Dermis microvascular lymphatic vessel endothelial cell (primary cell): ENCODE measurements at regions not wholly inside any gene's neighbourhood (a gene's known extent, or its start where the extent isn't known, plus 50 kb on each side); places are given as distances from the start of the nearest gene placed in this dataset.

Source experiments
- DNase-seq, 2 donors: peaks; one replicate each; pipeline versions ENCODE4 v3.0.0 to v3.0.0-alpha.2; 2010; ENCODE audit warnings: low read depth in 2 of 2

DNA sequence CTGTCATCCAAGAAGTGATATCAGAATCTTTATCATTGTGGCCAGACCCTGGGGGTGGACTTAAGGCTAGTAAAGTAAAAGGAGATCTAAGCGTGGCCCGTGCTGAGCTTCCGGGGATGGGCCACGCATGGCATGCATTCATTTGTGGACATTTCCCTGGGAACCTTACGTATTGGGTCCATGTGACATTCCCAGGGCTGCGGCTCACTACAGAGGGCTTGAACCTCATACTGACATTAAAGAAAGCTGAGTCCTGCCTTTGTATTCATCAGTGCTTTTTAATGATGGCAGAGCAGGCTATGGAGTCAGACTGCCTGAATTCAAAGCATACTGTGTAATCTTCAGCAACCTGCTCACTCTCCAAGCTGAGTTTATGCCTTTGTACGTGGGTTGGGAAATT, 152.2 kb upstream of the AFDN start:
- no peak for DNase-seq

DNA sequence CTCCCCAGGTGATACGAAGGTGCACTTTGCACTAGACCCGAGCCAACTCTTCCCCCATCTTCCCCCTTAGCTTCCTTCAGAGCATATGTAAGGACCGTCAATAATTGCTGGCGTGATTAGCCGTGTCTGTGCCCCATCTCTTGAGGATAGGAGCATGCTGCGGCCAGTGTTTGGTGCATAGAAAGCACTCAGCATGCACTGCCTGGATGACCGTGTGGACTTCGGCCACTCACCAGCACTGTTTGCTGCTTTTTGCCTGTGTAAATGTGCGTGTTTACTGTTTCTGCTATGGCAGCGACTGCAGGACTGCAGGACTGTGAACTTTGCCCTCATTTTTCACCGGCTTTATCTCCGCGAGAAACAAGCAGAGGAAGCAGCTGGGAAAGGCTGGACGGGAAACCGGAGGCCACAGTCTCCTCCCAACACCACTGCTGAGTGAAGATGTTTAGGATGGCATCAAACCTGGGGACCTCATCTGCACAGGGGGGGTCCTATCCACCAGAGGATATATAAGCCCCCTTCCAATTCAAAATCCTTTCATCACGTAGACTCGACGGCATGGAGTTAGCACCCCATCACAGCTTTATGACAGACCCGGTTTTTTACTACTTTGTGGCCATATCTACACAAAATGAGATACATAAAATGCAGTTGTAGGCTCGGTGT, 150.6 kb upstream of the AFDN start:
- peak; percentile 97 to 99 for DNase-seq

DNA sequence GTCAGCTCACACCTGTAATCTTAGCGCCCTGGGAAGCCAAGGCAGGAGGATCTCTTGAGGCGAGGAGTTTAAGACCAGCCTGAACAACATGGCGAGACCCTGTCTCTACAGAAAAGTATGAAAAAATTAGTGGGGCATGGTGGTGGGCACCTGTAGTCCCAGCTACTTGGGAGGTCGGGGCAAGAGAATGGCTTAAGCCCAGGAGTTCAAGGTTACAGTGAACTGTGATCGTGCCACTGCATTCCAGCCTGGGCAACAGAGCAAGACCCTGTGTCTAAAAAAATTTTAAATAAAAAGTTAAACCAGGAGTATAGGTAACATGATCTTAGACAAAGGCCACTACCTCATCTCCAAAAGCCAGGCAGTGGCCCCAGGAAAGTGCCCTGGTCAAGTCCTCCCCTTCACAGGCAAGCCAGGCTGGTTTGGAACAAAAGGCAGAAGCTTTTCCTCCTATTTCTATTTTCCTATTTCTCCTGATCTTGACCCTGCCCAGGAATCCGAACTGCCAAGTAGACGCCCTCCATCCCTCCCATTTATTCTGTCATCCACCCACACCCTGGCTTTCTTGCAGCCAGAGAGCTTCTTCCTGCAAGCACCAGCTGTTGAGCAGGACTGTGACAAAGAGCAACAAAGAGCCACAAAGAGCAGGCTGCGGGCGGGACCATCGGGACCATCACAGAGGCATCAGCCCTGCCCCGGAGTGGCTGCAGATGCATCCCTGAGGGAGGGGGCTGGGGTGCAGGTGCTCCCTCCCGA, 149.9 kb upstream of the AFDN start:
- peak in 1 of 2 donors; percentile 46 for DNase-seq

DNA sequence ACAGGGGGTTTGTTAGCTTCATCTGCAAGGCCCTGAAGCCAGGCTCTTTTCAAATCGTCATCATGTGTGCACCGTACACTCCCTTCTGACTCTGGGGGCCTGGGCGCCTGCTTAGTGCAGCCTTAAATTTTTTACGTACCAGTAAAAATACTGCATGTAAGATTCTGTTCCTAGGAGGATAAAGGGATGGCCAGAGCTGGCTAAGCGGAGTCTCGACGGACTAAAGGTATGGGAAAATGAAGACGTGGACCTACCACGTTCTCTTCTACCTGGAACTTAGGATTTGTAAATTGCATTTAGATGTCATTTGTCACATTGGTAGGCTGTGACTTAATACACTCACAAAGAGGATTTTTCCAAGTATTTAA, 149.3 kb upstream of the AFDN start:
- no peak for DNase-seq

DNA sequence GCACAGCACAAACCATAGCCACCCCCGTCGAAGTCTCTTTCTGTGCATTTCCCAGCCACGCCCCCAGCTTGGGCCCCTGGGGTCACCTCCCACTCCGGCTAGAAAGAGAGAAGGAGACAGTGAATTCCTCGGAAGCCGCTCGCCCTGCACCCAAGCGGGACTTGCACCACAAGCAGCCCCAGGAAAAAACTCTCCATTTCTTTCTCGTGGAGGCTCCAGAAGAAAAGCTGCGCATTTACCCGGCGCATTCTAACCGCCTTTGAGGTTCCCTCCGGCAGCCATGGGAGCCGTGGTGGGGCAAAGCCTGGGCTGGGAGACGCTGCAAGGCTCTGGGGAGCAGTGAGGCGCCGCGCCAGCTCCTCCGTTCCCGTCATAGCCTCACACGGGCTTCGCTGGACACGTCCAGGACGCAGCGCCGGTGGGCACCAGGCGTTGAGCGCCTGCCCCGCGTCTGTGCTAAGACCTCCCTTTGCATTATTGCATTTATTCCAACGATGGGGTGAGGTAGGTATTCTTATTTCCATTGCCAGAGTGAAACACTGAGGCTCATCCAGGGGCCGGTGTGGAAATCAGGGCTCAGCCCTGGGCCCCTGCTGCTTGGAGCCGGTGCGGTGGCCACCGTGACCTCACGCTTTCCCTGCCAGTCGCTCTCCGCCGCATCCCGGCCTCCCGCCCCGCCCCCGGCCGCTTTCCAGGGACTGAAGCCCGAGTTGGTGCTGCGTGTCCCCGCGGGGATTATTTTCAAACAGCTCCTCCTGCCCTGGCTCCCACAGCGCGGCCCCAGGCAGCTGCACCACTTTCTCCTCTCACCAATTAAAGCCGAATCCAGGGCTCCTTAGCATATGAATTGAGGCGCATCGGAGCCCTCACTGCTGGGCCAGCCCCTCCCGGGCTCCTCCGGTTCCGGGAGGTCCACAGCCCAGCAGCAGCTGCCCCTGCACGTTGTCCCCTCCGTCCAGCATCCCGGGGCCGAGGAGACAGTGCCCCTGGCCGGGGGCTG, 148.3 kb upstream of the AFDN start:
- DNase-seq, result peak in 1 of 2 donors; percentile 57

DNA sequence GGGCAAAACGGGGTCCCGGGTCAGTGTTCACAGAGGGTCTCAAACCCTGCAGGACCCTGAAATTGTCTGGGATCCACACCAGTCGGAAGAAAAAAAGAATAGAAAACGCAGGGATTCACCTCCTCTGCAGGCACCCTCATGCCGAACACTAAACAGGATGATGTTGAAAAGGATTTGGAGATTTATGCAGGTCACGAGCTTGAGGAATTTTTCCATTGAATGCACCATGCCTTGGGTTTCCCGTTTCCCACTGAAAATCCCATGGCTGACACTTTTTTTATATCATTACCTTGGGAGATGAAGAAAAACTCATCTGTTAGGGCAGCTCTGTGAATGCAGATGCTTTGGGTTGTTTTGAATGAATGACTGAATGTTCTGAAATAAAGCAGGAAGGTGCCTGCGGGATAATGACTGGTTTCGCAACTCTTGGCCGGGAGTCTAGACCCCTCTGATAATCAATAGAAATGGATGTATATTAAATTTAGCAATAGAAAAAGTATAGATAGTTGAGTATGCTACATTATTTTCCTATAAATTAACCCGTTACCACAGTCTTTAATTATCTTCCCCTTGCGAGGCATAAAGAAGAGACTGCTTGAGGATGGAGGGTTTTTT, 147.5 kb upstream of the AFDN start:
- peak; percentile 40 to 54 for DNase-seq

DNA sequence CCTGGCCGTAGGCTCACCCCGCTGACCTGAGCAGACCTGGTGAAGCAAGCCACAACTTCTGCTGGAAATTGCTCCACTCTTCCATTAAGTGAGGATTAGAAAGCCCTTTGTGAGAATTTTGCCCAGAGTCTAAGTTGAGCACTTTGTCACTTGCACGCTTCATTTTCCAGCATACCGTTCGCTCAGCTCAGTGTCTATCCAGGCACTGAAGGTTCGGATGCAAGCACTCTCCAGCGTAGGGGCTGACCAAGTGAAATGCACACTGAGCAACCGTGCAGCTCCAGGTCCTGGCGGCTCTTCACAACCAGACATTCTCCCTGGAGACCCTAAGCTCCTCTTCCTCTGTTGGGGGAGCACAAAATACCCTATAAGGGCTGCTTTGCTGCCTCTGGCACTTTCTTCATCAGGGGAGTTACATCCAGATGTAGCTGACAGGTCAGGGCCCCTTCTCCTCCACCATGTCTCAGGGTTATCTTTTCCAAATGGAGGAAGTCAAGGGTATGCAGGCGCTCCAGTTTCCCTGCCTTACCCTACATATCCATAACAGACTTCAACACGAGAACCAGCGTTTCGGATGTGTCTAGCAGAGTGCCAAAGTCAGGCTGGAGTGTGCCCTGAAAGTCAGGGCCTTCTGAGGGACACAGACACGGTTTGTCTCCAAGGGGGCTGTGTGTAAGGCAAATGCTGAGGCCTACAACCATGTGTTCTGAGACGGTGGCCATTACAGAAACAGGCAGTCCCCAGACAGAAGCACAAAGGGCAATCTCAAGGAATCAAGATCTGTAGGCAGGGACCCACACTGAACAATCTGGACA, 146.7 kb upstream of the AFDN start:
- DNase-seq, result no peak

DNA sequence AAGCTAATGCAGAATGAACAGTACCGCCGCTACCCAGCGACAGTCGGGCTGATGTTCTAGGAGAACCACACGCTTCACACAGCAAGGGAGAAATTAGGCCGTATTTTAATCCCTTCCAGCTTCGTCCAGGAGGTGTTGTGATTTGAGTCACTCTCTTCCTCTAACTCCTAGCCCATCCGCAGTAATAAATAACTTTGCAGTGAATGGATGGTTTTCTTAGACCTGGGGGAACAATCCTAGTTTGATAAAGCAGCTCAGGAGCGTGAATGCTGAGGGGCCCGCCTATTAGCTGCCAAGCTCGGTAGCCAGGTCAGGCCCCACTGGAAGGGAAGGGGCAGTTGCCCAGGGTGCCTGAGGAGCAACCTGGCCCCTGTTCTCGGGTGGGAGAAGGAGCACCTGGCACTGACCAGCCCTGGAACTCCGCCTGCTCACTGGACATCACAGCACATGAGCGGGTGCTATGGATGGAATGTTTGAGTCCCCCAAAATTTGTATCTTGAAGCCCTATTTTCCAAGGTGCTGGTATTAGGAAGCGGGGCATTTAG, 146.0 kb upstream of the AFDN start:
- DNase-seq, result peak in 1 of 2 donors; percentile 69

DNA sequence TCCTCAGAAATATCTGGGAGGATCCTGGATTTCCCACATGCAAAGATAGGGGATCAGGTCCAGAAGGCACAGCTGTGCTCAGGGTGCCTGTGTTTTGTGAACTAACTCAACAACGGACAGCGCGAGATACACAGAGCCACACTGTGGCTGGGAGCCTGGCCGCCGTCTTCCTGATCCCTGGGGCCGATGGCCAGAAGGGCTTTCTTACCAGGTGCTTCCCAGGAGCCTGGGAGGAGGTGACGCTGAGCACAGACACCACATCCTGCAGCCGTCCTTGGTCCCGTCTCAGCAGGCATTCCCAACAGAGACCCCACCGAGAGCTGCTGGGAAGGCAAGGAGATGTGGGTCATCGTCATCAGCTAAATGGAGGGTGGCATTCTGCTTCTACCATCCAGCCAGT, 144.6 kb upstream of the AFDN start:
- peak in 1 of 2 donors; percentile 70 for DNase-seq

DNA sequence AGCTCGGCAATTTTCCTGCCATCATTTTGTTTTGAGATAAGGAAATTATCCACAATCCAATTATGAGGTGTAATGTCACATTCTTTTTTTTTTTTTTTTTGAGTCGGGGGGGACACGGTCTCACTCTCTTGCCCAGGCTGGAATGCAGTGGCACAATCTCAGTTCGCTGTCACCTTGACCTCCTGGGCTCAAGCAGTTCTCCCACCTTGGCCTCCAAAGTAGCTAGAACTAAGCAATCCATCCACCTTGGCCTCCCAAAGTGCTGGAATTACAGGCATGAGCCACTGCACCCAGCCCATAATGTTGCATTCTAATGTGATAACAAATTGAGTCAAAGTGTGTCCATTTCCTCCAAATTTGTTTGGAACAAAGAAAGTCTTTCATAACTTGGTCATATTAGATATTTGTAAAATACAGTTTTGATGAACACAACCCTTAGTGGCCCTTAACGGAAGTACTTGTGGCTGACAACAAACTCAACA, 144.1 kb upstream of the AFDN start:
- DNase-seq, result no peak

DNA sequence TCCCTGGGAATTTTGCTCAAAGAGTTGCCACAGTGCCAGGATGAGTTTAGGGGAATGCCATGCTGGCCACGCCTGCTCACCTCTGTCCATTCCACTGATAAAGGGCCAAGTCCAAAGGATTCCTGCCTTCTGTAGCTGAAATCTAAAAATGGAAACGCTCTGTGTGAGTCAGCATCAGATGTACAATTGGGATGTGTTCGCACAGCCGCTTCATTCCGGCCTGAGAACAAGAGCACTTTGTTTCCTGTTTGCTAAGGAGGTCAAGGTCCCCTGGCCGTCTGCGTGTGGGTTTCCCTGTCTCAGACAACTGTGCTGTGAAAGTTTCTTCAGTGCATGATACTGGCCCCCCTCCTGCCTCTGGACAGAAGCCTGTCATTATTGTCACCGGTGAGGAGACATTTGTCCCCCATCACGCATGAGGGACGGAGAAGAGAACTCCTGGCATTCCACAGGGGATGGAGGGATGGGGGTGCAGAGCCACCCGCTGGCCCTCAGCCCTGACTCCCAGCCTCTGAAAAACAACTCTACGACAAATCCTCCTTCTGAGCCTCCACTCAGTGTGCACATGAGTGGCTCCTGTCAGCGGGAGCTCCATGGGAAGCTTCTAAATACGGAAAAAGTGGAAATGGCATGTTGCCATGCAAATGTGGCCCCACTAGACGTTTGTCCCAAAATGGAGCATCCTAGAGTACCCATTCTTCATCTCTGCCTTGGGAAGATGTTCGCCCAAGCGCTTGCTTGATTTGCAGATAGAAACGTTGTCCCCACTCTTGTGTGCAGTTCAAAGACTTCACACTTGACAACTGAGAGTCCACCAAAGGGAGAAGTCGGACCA, 143.5 kb upstream of the AFDN start:
- peak; percentile 92 to 99 for DNase-seq

DNA sequence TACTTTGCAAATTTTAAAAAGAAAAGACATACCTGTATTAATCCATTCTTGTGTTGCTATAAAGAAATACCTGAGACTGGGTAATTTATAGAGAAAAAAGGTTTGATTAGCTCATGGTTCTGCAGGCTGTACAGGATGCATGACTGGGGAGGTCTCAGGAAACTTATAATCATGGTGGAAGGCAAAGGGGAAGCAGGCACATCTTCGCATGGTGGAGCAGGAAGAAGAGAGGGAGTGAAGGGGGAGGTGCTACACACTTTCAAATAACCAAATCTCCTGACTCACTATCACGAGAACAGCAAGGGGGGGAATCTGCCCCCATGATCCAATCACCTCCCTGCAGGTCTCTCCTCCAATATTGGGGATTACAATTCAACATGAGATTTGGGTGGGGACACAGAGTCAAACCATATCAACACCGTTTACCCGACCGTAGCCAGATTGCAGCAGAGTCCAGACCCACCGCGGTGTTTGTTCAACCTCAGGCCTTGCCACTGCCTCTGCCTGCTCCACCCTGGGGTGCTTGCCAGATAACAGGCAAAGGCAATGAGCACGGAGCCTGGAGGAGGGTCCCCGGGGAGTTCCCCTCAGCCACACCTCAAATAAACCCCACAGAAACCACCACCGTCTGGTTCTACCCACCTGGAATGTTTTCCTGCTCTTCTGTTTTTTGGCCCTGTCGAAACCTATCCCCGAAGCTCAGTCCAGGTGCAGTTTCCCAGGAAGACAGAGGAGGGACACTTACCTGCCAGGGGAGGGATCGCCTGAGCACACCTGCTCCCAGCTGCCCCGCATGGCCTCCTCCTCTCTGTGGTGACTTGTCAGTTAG, 142.2 kb upstream of the AFDN start:
- DNase-seq, result peak in 1 of 2 donors; percentile 76

DNA sequence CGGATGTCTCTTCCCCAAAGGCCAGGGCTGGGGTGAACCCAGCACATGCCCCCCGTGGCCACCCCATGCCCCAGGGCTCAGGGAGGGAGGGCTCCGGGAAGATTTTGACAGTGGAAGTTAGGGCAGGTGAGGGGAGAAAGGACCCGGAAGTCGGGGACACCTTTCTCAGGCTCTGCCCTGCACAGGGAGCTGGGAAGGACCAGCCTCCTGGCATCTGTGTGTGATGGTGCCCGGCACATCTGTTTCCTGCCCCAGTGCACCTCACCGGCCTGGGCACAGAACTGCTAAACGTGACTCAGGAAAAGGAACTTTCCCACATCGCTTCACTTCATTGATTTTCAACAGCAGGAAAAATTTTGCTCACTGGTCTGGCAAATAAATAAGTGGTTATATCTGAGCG, 141.1 kb upstream of the AFDN start:
- DNase-seq, result peak; percentile 36 to 72

DNA sequence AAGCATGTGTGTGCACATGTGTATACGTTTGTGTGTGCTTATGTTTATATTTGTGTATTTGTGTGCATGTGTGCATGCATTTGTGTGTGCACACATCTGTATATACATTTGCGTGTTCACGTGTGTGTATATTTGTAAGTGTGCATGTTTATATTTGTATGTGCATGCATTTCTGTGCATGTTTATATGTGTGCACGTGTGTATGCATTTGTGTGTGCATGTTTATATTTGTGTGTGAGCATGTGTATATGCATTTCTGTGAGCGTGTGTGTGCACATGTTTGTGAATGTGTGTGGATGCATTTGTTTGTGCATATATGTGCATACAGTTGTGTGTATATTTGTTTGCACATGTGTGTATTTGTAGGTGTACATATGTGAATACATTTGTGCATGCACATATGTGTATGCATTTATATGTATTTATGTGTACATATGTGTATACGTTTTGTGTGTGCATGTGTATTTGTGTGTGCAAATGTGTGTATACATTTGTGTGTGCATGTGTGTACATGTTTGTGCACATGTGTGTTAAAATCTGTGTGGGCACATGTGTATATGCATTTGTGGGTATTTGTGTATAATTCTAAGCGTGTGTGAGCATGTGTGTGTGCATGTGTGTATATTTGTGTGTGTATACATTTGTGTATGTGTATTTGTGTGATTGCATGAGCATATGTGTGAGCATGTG, 140.4 kb upstream of the AFDN start:
- no peak for DNase-seq

DNA sequence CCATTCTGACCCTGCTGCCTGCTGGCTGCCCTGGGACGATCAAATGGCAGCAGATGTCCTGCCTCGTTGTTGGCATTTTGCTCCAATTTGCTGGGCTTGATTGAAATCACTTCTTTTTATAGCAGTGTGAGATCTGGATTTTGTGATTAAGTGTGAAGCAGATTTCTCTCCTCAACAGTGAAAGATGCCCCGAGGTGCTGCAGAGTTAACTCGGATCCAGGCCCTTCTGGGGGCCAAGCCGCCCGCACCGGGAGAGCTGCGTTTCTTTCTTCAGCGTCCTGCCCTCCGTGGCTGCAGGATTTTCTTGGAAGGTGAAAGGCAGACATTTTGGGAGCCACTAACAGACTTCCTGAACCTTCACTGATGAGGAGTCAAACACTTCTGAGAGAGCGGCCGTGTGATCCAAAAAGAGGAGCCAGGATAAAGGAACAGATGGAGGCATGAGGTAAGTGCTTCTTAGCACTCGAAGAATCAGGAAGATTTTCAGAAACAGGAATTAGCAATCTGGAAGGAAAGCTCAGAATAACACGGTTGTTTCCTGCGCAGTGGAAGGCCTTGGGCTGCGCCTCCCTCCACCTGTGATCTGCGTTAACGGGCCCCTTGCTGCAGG, 139.5 kb upstream of the AFDN start:
- no peak for DNase-seq

DNA sequence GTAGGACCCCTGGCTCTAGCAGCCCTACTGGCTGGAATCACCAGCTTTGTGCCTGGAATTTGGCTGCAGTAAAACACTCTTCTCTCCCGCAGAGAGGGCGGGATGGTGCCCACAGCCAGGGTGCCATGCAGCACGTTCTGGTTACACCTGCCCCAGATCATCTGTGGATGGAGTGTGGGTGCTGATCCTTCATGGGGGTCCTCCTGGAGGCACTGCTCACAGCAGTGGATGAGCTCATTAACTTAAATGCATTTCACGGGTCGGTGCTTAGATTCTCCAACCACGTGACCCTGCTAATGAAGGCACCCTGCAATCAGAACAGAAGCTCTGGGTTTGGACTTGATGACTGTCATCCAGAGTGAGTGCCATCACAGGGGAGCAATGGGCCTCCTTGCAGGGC, 138.6 kb upstream of the AFDN start:
- DNase-seq, result no peak

DNA sequence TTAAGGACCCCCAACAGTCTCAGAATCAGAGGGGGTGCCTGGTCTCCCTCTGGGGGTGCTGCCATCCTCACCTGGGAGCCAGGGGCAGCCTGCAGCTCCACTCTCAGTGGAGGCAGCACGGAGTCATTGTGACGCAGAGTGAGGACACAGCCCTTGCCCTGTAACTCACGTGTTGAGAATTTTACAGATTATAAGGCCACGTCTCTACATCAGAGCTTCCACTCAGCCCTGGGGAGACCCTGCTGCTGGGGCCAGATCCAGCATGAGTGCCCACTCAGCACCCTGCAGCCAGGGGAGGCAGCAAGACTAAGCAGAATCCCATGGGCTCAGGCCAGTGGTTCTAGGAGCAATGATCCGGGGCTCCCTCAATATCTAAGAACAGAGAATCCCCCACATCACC, 137.4 kb upstream of the AFDN start:
- DNase-seq, result no peak
